ENCODE measurements at regions not wholly inside any gene's neighbourhood (a gene's known extent, or its start where the extent isn't known, plus 50 kb on each side); places are given as distances from the start of the nearest gene placed in this dataset.
"Not testable (repeated sequence)": the region's sequence is repeated elsewhere in the genome, so short reads cannot be mapped to it uniquely, and the experiment has no call there.

GRCh38 chr11:135006800-135007199 is 594.8 kb upstream of the B3GAT1 start:
- H3K4me3 ChIP-seq (ENCODE audit: low read length in 2 of 2): no peak overlapping the region
- no peaks in the 10 kb centered on the region for H3K4me1 ChIP-seq (ENCODE audit: control insufficient read depth in 1 of 2, insufficient read depth in 2 of 2, low read length in 2 of 2)
- ATAC-seq (ENCODE audit: low FRiP score) (no peak), DNase-seq (no peak)
- 66% methylated on average over 4 of the region's 4 CpGs for WGBS, 2 donors
- H3K27ac ChIP-seq (ENCODE audit: low read depth in 1 of 2, low read length in 2 of 2): no peak overlapping the region
- intact Hi-C loops (cut with DNase I): no loop called here
- H3K36me3 ChIP-seq (ENCODE audit: control insufficient read depth in 1 of 2, insufficient read depth in 2 of 2, low read length in 1 of 2): no peaks in the 10 kb centered on the region
- peaks cover 0 to 2% of the 10 kb centered on the region in 2 donors for H3K27me3 ChIP-seq (ENCODE audit: control insufficient read depth in 1 of 2, insufficient read depth in 2 of 2, low read length in 1 of 2)
- H3K9me3 ChIP-seq (ENCODE audit: control insufficient read depth, low read length): no peaks in the 10 kb centered on the region

- H3K4me3 ChIP-seq (ENCODE audit: low read length in 2 of 2): no peak overlapping the region
- H3K36me3 ChIP-seq (ENCODE audit: control insufficient read depth in 1 of 2, insufficient read depth in 2 of 2, low read length in 1 of 2): no peaks in the 10 kb centered on the region
- 22 to 41% methylated on average over 5 of the region's 5 CpGs for WGBS, 2 donors
- H3K9me3 ChIP-seq (ENCODE audit: control insufficient read depth, low read length): no peaks in the 10 kb centered on the region
- ATAC-seq (ENCODE audit: low FRiP score) (no peak), DNase-seq (no peak)
- intact Hi-C loops (cut with DNase I): no loop called here
- no peaks in the 10 kb centered on the region for H3K4me1 ChIP-seq (ENCODE audit: control insufficient read depth in 1 of 2, insufficient read depth in 2 of 2, low read length in 2 of 2)
- no peak overlapping the region for H3K27ac ChIP-seq (ENCODE audit: low read depth in 1 of 2, low read length in 2 of 2)
- peaks cover 0 to 2% of the 10 kb centered on the region in 2 donors for H3K27me3 ChIP-seq (ENCODE audit: control insufficient read depth in 1 of 2, insufficient read depth in 2 of 2, low read length in 1 of 2)
Measured at GRCh38 chr11:135004495-135004894, 592.5 kb upstream of the B3GAT1 start.

DNA sequence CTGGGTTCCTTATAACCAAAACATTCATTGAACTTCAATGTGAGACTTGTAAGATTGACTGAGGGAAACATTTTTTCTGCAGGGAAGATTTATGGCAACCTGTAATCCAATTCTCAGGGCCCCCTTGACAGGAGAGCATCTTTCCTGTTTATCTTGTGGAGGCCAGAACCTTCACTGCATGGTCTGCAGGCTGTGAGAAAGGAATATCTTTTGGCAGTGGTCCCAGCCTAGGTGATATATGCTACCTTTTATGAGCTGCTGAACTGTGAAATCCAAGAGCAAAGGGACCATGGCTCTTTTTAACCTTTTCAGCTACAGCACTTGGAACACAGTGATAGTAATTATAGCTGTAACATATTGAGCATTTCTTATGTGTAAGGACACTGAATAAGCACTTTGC is 590.2 kb upstream of the B3GAT1 start:
- no peaks in the 10 kb centered on the region for H3K4me1 ChIP-seq (ENCODE audit: control insufficient read depth in 1 of 2, insufficient read depth in 2 of 2, low read length in 2 of 2)
- H3K27me3 ChIP-seq (ENCODE audit: control insufficient read depth in 1 of 2, insufficient read depth in 2 of 2, low read length in 1 of 2): peaks cover 0 to 2% of the 10 kb centered on the region in 2 donors
- intact Hi-C loops (cut with DNase I): no loop called here
- no peaks in the 10 kb centered on the region for H3K36me3 ChIP-seq (ENCODE audit: control insufficient read depth in 1 of 2, insufficient read depth in 2 of 2, low read length in 1 of 2)
- no peaks in the 10 kb centered on the region for H3K9me3 ChIP-seq (ENCODE audit: control insufficient read depth, low read length)
- no peak for ATAC-seq (ENCODE audit: low FRiP score)
- no peak for DNase-seq
- H3K27ac ChIP-seq (ENCODE audit: low read depth in 1 of 2, low read length in 2 of 2): no peak overlapping the region
- H3K4me3 ChIP-seq (ENCODE audit: low read length in 2 of 2): no peak overlapping the region

- no peak for ATAC-seq (ENCODE audit: low FRiP score)
- 94 to 95% methylated on average over 2 of the region's 2 CpGs for WGBS, 2 donors
- intact Hi-C loops (cut with DNase I): no loop called here
- Histone ChIP-seq H3K27ac (ENCODE audit: low read depth in 1 of 2, low read length in 2 of 2) (no peak overlapping the region), H3K9me3 (ENCODE audit: control insufficient read depth, low read length) (no peaks in the 10 kb centered on the region), H3K4me3 (ENCODE audit: low read length in 2 of 2) (no peak overlapping the region), H3K27me3 (ENCODE audit: control insufficient read depth in 1 of 2, insufficient read depth in 2 of 2, low read length in 1 of 2) (peaks cover 0 to 2% of the 10 kb centered on the region in 2 donors), H3K4me1 (ENCODE audit: control insufficient read depth in 1 of 2, insufficient read depth in 2 of 2, low read length in 2 of 2) (no peaks in the 10 kb centered on the region), H3K36me3 (ENCODE audit: control insufficient read depth in 1 of 2, insufficient read depth in 2 of 2, low read length in 1 of 2) (no peaks in the 10 kb centered on the region)
- DNase-seq: no peak
Measured at GRCh38 chr11:135001581-135001980, 589.5 kb upstream of the B3GAT1 start.

GRCh38 chr11:135001065-135001464 is 589.0 kb upstream of the B3GAT1 start:
- intact Hi-C loops (cut with DNase I); DNase-seq: not testable (repeated sequence)

DNA sequence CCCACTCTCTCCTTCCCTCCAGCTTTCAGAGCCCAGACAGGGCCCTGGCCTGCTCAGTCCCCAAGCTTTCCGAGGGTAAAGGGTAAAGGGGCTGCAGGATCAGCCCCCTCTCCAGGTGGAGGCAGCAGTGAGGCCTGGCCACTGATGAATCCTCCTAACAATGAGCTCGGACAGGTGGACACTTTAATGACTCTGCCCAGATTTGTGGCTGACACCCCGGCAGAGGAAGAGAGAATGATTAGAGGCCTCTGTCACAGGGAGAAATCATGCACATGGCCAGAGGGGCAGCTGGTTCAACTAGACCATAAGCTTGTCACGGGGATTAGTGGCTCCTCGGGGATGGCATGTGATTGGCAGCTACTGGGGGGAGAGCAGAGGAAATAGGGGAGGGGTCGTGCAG is 587.5 kb upstream of the B3GAT1 start:
- H3K27ac ChIP-seq (ENCODE audit: low read depth in 1 of 2, low read length in 2 of 2): no peak overlapping the region
- intact Hi-C loops (cut with DNase I): no loop called here

More at GRCh38 chr11:135001065-135001464, 589.0 kb upstream of the B3GAT1 start:
- H3K27ac ChIP-seq (ENCODE audit: low read depth in 1 of 2, low read length in 2 of 2); H3K36me3 ChIP-seq (ENCODE audit: control insufficient read depth in 1 of 2, insufficient read depth in 2 of 2, low read length in 1 of 2); H3K9me3 ChIP-seq (ENCODE audit: control insufficient read depth, low read length); H3K4me3 ChIP-seq (ENCODE audit: low read length in 2 of 2); ATAC-seq (ENCODE audit: low FRiP score); H3K27me3 ChIP-seq (ENCODE audit: control insufficient read depth in 1 of 2, insufficient read depth in 2 of 2, low read length in 1 of 2); H3K4me1 ChIP-seq (ENCODE audit: control insufficient read depth in 1 of 2, insufficient read depth in 2 of 2, low read length in 2 of 2): not testable (repeated sequence)
- WGBS, 2 donors: 81 to 87% methylated on average over 5 of the region's 5 CpGs

GRCh38 chr11:134997652-134998320 is 585.7 kb upstream of the B3GAT1 start:
- ATAC-seq (ENCODE audit: low FRiP score): no peak
- no peak for DNase-seq
- intact Hi-C loops (cut with DNase I): no loop called here
- Histone ChIP-seq H3K4me1 (ENCODE audit: control insufficient read depth in 1 of 2, insufficient read depth in 2 of 2, low read length in 2 of 2) (no peaks in the 10 kb centered on the region), H3K4me3 (ENCODE audit: low read length in 2 of 2) (no peak overlapping the region), H3K27ac (ENCODE audit: low read depth in 1 of 2, low read length in 2 of 2) (no peak overlapping the region), H3K27me3 (ENCODE audit: control insufficient read depth in 1 of 2, insufficient read depth in 2 of 2, low read length in 1 of 2) (no peaks in the 10 kb centered on the region), H3K9me3 (ENCODE audit: control insufficient read depth, low read length) (no peaks in the 10 kb centered on the region), H3K36me3 (ENCODE audit: control insufficient read depth in 1 of 2, insufficient read depth in 2 of 2, low read length in 1 of 2) (no peaks in the 10 kb centered on the region)
- WGBS, 2 donors: 89 to 91% methylated on average over 11 of the region's 11 CpGs

More for the DNA sequence above, 587.5 kb upstream of the B3GAT1 start:
- no peaks in the 10 kb centered on the region for H3K9me3 ChIP-seq (ENCODE audit: control insufficient read depth, low read length)
- 35 to 40% methylated on average over 6 of the region's 6 CpGs for WGBS, 2 donors
- DNase-seq (no peak), ATAC-seq (ENCODE audit: low FRiP score) (no peak)
- H3K4me1 ChIP-seq (ENCODE audit: control insufficient read depth in 1 of 2, insufficient read depth in 2 of 2, low read length in 2 of 2): no peaks in the 10 kb centered on the region
- H3K36me3 ChIP-seq (ENCODE audit: control insufficient read depth in 1 of 2, insufficient read depth in 2 of 2, low read length in 1 of 2): no peaks in the 10 kb centered on the region
- no peak overlapping the region for H3K4me3 ChIP-seq (ENCODE audit: low read length in 2 of 2)
- H3K27me3 ChIP-seq (ENCODE audit: control insufficient read depth in 1 of 2, insufficient read depth in 2 of 2, low read length in 1 of 2): no peaks in the 10 kb centered on the region

- H3K36me3 ChIP-seq (ENCODE audit: control insufficient read depth in 1 of 2, insufficient read depth in 2 of 2, low read length in 1 of 2): no peaks in the 10 kb centered on the region
- no peak for ATAC-seq (ENCODE audit: low FRiP score)
- no peaks in the 10 kb centered on the region for H3K27me3 ChIP-seq (ENCODE audit: control insufficient read depth in 1 of 2, insufficient read depth in 2 of 2, low read length in 1 of 2)
- intact Hi-C loops (cut with DNase I): no loop called here
- H3K4me1 ChIP-seq (ENCODE audit: control insufficient read depth in 1 of 2, insufficient read depth in 2 of 2, low read length in 2 of 2): no peaks in the 10 kb centered on the region
- no peak for DNase-seq
- no peak overlapping the region for H3K27ac ChIP-seq (ENCODE audit: low read depth in 1 of 2, low read length in 2 of 2)
- H3K4me3 ChIP-seq (ENCODE audit: low read length in 2 of 2): no peak overlapping the region
- 25 to 39% methylated on average over 5 of the region's 5 CpGs for WGBS, 2 donors
- H3K9me3 ChIP-seq (ENCODE audit: control insufficient read depth, low read length): no peaks in the 10 kb centered on the region
Measured at GRCh38 chr11:134995741-134996140, 583.7 kb upstream of the B3GAT1 start.

DNA sequence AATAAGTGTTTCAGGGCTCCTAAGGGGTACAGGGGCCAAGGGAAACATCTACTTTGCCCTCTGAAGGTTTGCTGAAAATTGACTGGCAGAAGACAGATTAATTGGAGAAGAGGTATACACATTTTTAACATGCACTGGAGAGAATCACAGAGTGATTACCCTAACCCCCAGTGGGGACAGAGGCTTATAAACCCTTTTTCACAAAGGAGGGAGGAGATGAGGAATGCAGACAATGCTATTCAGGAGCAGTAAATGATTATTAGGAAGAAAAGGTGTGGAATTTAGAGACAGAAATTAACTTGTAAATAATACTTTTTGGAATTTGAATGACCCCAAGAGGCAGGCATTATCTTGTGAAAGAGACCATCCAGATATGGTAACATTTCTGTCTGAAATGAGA is 582.4 kb upstream of the B3GAT1 start:
- no peak for DNase-seq
- Histone ChIP-seq H3K36me3 (ENCODE audit: control insufficient read depth in 1 of 2, insufficient read depth in 2 of 2, low read length in 1 of 2) (no peaks in the 10 kb centered on the region), H3K27me3 (ENCODE audit: control insufficient read depth in 1 of 2, insufficient read depth in 2 of 2, low read length in 1 of 2) (no peaks in the 10 kb centered on the region), H3K4me1 (ENCODE audit: control insufficient read depth in 1 of 2, insufficient read depth in 2 of 2, low read length in 2 of 2) (no peaks in the 10 kb centered on the region), H3K4me3 (ENCODE audit: low read length in 2 of 2) (no peak overlapping the region), H3K9me3 (ENCODE audit: control insufficient read depth, low read length) (no peaks in the 10 kb centered on the region), H3K27ac (ENCODE audit: low read depth in 1 of 2, low read length in 2 of 2) (no peak overlapping the region)
- no peak for ATAC-seq (ENCODE audit: low FRiP score)
- intact Hi-C loops (cut with DNase I): no loop called here

Measured in aorta (tissue), 5 donors.